ENCODE measurements at regions not wholly inside any gene's neighbourhood (a gene's known extent, or its start where the extent isn't known, plus 50 kb on each side); places are given as distances from the start of the nearest gene placed in this dataset.

- Histone ChIP-seq H3K9me3 (ENCODE audit: control insufficient read depth, insufficient read depth, low read depth, low read length) (no peaks in the 10 kb centered on the region), H3K4me1 (ENCODE audit: control insufficient read depth, insufficient read depth, low read length) (no peaks in the 10 kb centered on the region), H3K27ac (ENCODE audit: low read length) (no peak overlapping the region), H3K27me3 (ENCODE audit: control insufficient read depth, insufficient read depth, low read length) (no peaks in the 10 kb centered on the region), H3K36me3 (ENCODE audit: control insufficient read depth, insufficient read depth, low read length) (no peaks in the 10 kb centered on the region), H3K4me3 (ENCODE audit: low read depth in 2 of 2, low read length in 2 of 2) (no peak overlapping the region)
- in situ Hi-C loops (cut with HindIII; ENCODE audit: low pct_unique_long_range_greater_than_20kb, low sequenced_read_pairs), result no loop called here
- CTCF ChIA-PET, result no interaction called here
- POLR2A ChIA-PET, result no interaction called here
- ATAC-seq, result no peak
- TF ChIP-seq CTCF (IDR thresholded peaks at IDR 0.05), result no peak
- no peak for DNase-seq (ENCODE audit: low read depth, low spot score)
- intact Hi-C loops (cut with micrococcal nuclease; ENCODE audit: unreplicated experiment), result no loop called here
- BruUV-seq (replicated peaks), result no TSS peak
These were observed 406.6 kb upstream of the MEF2C start for GRCh38 chr5:89289604-89290003.

DNA sequence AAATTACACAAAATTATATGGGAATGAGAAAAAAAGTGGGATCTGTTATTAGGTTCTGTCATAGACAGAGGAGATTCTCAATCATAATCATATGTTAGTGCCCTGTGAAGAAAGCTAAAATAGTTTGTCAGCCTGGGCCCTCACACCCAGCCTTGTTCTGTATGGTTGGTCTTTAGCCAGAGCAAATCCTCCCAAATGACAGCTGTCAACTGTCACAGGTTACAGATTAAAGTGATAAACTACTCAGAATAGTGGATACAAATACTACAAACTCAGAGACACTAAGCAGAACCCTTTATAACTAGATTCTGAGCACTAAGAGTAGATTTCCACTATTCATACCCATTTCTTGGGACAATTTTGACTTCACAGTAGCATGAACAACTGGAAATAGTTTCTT, 405.0 kb upstream of the MEF2C start:
- H3K36me3 ChIP-seq (ENCODE audit: control insufficient read depth, insufficient read depth, low read length), result no peaks in the 10 kb centered on the region
- TF ChIP-seq, protein P1, sequence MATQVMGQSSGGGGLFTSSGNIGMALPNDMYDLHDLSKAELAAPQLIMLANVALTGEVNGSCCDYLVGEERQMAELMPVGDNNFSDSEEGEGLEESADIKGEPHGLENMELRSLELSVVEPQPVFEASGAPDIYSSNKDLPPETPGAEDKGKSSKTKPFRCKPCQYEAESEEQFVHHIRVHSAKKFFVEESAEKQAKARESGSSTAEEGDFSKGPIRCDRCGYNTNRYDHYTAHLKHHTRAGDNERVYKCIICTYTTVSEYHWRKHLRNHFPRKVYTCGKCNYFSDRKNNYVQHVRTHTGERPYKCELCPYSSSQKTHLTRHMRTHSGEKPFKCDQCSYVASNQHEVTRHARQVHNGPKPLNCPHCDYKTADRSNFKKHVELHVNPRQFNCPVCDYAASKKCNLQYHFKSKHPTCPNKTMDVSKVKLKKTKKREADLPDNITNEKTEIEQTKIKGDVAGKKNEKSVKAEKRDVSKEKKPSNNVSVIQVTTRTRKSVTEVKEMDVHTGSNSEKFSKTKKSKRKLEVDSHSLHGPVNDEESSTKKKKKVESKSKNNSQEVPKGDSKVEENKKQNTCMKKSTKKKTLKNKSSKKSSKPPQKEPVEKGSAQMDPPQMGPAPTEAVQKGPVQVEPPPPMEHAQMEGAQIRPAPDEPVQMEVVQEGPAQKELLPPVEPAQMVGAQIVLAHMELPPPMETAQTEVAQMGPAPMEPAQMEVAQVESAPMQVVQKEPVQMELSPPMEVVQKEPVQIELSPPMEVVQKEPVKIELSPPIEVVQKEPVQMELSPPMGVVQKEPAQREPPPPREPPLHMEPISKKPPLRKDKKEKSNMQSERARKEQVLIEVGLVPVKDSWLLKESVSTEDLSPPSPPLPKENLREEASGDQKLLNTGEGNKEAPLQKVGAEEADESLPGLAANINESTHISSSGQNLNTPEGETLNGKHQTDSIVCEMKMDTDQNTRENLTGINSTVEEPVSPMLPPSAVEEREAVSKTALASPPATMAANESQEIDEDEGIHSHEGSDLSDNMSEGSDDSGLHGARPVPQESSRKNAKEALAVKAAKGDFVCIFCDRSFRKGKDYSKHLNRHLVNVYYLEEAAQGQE (IDR thresholded peaks at IDR 0.05; ENCODE audit: insufficient read depth in 1 of 2, low read depth in 2 of 2, low read length in 1 of 2), result no peak
- TF ChIP-seq SIN3A (IDR thresholded peaks at IDR 0.05; ENCODE audit: borderline replicate concordance, insufficient read depth, low read depth, low read length) (no peak), TCF7L2 (IDR thresholded peaks at IDR 0.05; ENCODE audit: low read depth, low read length) (no peak), CTCF (IDR thresholded peaks at IDR 0.05) (no peak), POLR2AphosphoS5 (IDR thresholded peaks at IDR 0.05; ENCODE audit: low read depth, low read length) (no peak)
- no peak for DNase-seq (ENCODE audit: low read depth, low spot score)
- BruUV-seq (replicated peaks), result no TSS peak
- no peak overlapping the region for H3K4me3 ChIP-seq (ENCODE audit: low read depth in 2 of 2, low read length in 2 of 2)
- H3K27me3 ChIP-seq (ENCODE audit: control insufficient read depth, insufficient read depth, low read length), result no peaks in the 10 kb centered on the region
- no peaks in the 10 kb centered on the region for H3K9me3 ChIP-seq (ENCODE audit: control insufficient read depth, insufficient read depth, low read depth, low read length)
- ChIA-PET CTCF (no interaction called here), POLR2A (no interaction called here)
- intact Hi-C loops (cut with micrococcal nuclease; ENCODE audit: unreplicated experiment), result no loop called here
- no peaks in the 10 kb centered on the region for H3K4me1 ChIP-seq (ENCODE audit: control insufficient read depth, insufficient read depth, low read length)
- in situ Hi-C loops (cut with HindIII; ENCODE audit: low pct_unique_long_range_greater_than_20kb, low sequenced_read_pairs), result no loop called here
- no peak for ATAC-seq
- no peak overlapping the region for H3K27ac ChIP-seq (ENCODE audit: low read length)

DNA sequence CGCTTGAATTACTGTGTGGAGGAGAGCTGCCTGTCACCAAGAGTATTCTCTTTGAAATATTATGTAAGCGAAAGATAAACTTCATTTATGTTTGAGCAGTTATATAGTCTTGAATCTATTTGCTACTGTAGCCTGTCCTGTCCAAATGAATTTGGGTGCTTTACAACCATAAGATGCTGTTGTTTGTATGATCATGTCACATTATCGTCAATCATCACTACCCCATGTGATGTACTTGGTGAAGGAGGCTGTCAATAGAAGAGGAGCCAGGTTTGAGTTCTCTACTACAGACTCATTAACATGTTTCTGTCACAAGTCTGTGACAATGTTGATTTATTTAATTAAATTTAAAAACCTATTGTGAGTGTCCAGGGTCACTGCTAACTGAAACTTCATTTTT, 403.3 kb upstream of the MEF2C start:
- in situ Hi-C loops (cut with HindIII; ENCODE audit: low pct_unique_long_range_greater_than_20kb, low sequenced_read_pairs) (no loop called here), intact Hi-C loops (cut with micrococcal nuclease; ENCODE audit: unreplicated experiment) (no loop called here)
- Histone ChIP-seq H3K27ac (ENCODE audit: low read length) (no peak overlapping the region), H3K4me3 (ENCODE audit: low read depth in 2 of 2, low read length in 2 of 2) (no peak overlapping the region), H3K4me1 (ENCODE audit: control insufficient read depth, insufficient read depth, low read length) (no peaks in the 10 kb centered on the region), H3K36me3 (ENCODE audit: control insufficient read depth, insufficient read depth, low read length) (no peaks in the 10 kb centered on the region), H3K9me3 (ENCODE audit: control insufficient read depth, insufficient read depth, low read depth, low read length) (no peaks in the 10 kb centered on the region), H3K27me3 (ENCODE audit: control insufficient read depth, insufficient read depth, low read length) (no peaks in the 10 kb centered on the region)
- CTCF ChIA-PET, result no interaction called here
- BruUV-seq (replicated peaks), result no TSS peak
- no peak for DNase-seq (ENCODE audit: low read depth, low spot score)
- ATAC-seq, result no peak
- POLR2A ChIA-PET, result no interaction called here
- TF ChIP-seq, protein P1 (IDR thresholded peaks at IDR 0.05; ENCODE audit: insufficient read depth in 1 of 2, low read depth in 2 of 2, low read length in 1 of 2), result no peak
- TF ChIP-seq CTCF (IDR thresholded peaks at IDR 0.05) (no peak), TCF7L2 (IDR thresholded peaks at IDR 0.05; ENCODE audit: low read depth, low read length) (no peak), POLR2AphosphoS5 (IDR thresholded peaks at IDR 0.05; ENCODE audit: low read depth, low read length) (no peak), SIN3A (IDR thresholded peaks at IDR 0.05; ENCODE audit: borderline replicate concordance, insufficient read depth, low read depth, low read length) (no peak)
